Lung (tissue), 11 donors: ENCODE measurements at regions not wholly inside any gene's neighbourhood (a gene's known extent, or its start where the extent isn't known, plus 50 kb on each side); places are given as distances from the start of the nearest gene placed in this dataset.

Source experiments
- ATAC-seq: fragments of 200-7000 bp; cut with Tn5 transposase; one replicate; pipeline ENCODE4 v1.9.1; 2020; ENCODE audit warnings: moderate number of reproducible peaks; ENCODE audit not compliant: insufficient read depth, low FRiP score
- DNase-seq, 3 donors: peaks; one replicate each; pipeline ENCODE4 v3.0.0-alpha.2; 2013 to 2017
- H3K27ac ChIP-seq, 2 donors: one replicate each; pipeline ENCODE4 v1.5.1; 2013; ENCODE audit warnings: mild to moderate bottlenecking in 2 of 2, moderate library complexity in 2 of 2, control low read depth in 1 of 2, inconsistent platforms in 1 of 2, low read depth in 1 of 2, low read length in 1 of 2
- H3K27me3 ChIP-seq, 3 donors: one replicate each; pipeline ENCODE4 v1.5.1; 2013; ENCODE audit warnings: low read length in 2 of 3; ENCODE audit not compliant: control insufficient read depth in 3 of 3, insufficient read depth in 3 of 3
- H3K36me3 ChIP-seq, 4 donors: one replicate each; pipeline ENCODE4 v1.5.1; 2013; ENCODE audit warnings: low read length in 4 of 4, mild to moderate bottlenecking in 1 of 4, moderate library complexity in 1 of 4; ENCODE audit not compliant: control insufficient read depth in 4 of 4, insufficient read depth in 4 of 4
- H3K4me1 ChIP-seq, 5 donors: one replicate each; pipeline ENCODE4 v1.5.1; 2013; ENCODE audit warnings: low read length in 5 of 5, mild to moderate bottlenecking in 2 of 5, moderate library complexity in 1 of 5; ENCODE audit not compliant: control insufficient read depth in 5 of 5, insufficient read depth in 5 of 5
- H3K4me3 ChIP-seq: one replicate; pipeline ENCODE4 v1.5.1; 2013; ENCODE audit warnings: mild to moderate bottlenecking, control low read depth, moderate library complexity
- H3K9ac ChIP-seq, 2 donors: one replicate each; pipeline ENCODE4 v1.5.1; 2013; ENCODE audit warnings: low read length in 2 of 2, control low read depth in 1 of 2; ENCODE audit not compliant: insufficient read depth in 1 of 2
- H3K9me3 ChIP-seq, 4 donors: one replicate each; pipeline ENCODE4 v1.5.1; 2013; ENCODE audit warnings: low read length in 3 of 4, mild to moderate bottlenecking in 1 of 4, moderate library complexity in 1 of 4; ENCODE audit not compliant: control insufficient read depth in 4 of 4, insufficient read depth in 3 of 4
- WGBS, 2 donors: extraction: QIAGEN DNeasy Blood & Tissue Kit; methylation state at CpG; one replicate each; pipeline ENCODE4 v1.1.7; 2013; 5-methylcytosine and 5-hydroxymethylcytosine counted together
- TF ChIP-seq, protein P1 (sequence below): IDR thresholded peaks from 2 replicates; pipeline ENCODE4 v1.5.1; 2012; ENCODE audit warnings: mild to moderate bottlenecking; ENCODE audit errors: control extremely low read depth, extremely low read depth
- donor health status: control.
- donor health status: control.
- donor health status: Bipolar disorder and iron deficiency.
- donor health status: healthy.
- donor health status: DM: yes; HTN: yes; CAD: no.

DNA sequence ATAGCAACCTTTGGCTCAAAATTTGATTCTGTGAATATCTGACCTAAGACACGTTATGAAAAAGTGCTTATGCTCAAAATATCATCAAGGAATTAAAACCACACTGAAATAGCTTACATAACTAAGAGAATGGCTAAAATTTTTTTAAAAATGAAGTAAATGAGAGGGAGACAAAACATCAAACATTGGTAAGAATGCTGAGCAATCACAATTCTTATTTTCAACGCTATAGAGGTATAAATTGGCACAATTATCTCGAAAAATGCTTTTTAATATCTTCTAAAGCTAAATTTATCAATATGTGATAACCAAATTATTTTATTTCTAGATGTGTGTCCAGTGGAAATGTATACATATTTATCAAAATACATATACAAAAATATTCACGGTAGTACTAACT lies 381.3 kb downstream of the ANXA1 start:
- TF ChIP-seq, protein P1, sequence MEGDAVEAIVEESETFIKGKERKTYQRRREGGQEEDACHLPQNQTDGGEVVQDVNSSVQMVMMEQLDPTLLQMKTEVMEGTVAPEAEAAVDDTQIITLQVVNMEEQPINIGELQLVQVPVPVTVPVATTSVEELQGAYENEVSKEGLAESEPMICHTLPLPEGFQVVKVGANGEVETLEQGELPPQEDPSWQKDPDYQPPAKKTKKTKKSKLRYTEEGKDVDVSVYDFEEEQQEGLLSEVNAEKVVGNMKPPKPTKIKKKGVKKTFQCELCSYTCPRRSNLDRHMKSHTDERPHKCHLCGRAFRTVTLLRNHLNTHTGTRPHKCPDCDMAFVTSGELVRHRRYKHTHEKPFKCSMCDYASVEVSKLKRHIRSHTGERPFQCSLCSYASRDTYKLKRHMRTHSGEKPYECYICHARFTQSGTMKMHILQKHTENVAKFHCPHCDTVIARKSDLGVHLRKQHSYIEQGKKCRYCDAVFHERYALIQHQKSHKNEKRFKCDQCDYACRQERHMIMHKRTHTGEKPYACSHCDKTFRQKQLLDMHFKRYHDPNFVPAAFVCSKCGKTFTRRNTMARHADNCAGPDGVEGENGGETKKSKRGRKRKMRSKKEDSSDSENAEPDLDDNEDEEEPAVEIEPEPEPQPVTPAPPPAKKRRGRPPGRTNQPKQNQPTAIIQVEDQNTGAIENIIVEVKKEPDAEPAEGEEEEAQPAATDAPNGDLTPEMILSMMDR: no peak
- Histone ChIP-seq H3K9ac (no peak overlapping the region), H3K4me3 (no peak overlapping the region), H3K9me3 (no peaks in the 10 kb centered on the region), H3K4me1 (no peaks in the 10 kb centered on the region), H3K27ac (no peak overlapping the region), H3K36me3 (no peaks in the 10 kb centered on the region), H3K27me3 (no peaks in the 10 kb centered on the region)
- DNase-seq (no peak), ATAC-seq (no peak)
- 77 to 80% methylated on average over 4 of the region's 4 CpGs for WGBS, 2 donors

DNA sequence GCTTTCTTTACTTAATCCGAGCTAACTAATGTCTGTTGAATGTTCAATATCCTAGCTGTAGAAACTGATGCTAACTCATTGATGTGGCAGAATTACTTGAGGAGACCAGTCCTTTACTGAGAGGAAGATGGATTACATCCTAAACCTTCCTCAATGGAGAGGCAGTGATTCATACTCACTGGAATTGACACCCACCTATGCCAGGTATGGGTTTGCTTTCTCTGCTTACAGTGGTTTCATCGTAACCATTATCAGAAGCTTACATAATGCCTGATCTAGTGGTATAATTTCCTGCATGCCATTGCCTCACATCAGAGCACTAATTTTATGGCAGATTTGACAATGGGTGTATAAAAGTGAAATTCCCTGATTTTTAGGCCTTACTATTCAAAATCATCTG lies 384.7 kb downstream of the ANXA1 start:
- H3K9me3 ChIP-seq: no peaks in the 10 kb centered on the region
- ATAC-seq (no peak), DNase-seq (no peak)
- H3K4me1 ChIP-seq: no peaks in the 10 kb centered on the region
- no peak overlapping the region for H3K9ac ChIP-seq
- no peaks in the 10 kb centered on the region for H3K36me3 ChIP-seq
- no peaks in the 10 kb centered on the region for H3K27me3 ChIP-seq
- WGBS, 2 donors: 83 to 92% methylated on average over 2 of the region's 2 CpGs
- TF ChIP-seq, protein P1: no peak
- no peak overlapping the region for H3K4me3 ChIP-seq
- H3K27ac ChIP-seq: no peak overlapping the region

DNA sequence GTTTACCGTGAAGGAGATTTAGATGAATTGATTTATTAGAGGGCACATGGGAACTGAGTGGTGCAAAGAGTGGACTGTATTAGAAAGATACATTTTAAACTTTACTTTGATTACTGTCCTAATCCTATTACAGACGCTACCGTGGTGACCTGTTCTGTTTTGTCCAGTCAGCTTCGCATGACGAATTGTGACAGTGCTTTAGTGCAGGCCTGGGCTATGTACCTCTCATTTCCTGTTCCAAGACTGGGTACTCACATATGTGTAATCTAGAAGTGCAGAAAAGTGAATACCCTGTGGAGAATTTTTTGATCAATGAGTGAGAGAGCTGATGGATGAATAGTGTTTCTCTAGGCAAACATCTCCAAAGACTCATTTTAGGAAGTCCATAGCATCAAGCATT lies 385.9 kb downstream of the ANXA1 start:
- Histone ChIP-seq H3K4me1 (no peaks in the 10 kb centered on the region), H3K27me3 (no peaks in the 10 kb centered on the region), H3K36me3 (no peaks in the 10 kb centered on the region), H3K9ac (no peak overlapping the region), H3K4me3 (no peak overlapping the region), H3K9me3 (no peaks in the 10 kb centered on the region), H3K27ac (no peak overlapping the region)
- 87 to 89% methylated on average over 5 of the region's 5 CpGs for WGBS, 2 donors
- ATAC-seq: no peak
- TF ChIP-seq, protein P1: no peak
- no peak for DNase-seq

DNA sequence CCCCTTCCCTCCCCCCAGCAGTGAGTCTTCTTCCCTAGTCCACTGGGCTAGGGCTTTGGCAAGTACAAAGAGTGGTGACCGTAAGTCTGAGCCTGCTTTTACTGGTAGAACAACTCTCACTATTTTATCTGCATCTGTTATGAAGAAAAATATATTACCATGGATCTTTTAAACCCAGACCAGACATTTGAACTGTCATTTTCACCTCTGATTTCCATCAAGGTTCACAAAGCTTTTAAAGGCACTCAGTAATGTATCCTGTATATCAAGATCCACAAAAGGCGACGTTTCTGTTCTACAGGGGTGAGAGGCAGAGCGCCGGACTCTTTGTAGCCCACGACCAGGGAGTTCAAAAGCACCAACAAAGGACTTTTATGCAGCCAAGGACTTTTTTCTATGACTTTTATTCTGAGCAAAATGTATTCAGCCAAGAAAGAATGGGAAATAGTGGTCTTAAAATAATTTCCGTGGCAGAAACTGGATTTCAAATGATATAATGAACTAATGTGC lies 388.3 kb downstream of the ANXA1 start:
- H3K27me3 ChIP-seq: no peaks in the 10 kb centered on the region
- H3K4me1 ChIP-seq: no peaks in the 10 kb centered on the region
- no peaks in the 10 kb centered on the region for H3K36me3 ChIP-seq
- H3K9me3 ChIP-seq: no peaks in the 10 kb centered on the region
- ATAC-seq (no peak), DNase-seq (no peak)
- no peak overlapping the region for H3K9ac ChIP-seq
- 82 to 88% methylated on average over 7 of the region's 7 CpGs for WGBS, 2 donors
- TF ChIP-seq, protein P1: no peak
- no peak overlapping the region for H3K27ac ChIP-seq
- no peak overlapping the region for H3K4me3 ChIP-seq
